K562 (cell line): ENCODE measurements at regions not wholly inside any gene's neighbourhood (a gene's known extent, or its start where the extent isn't known, plus 50 kb on each side); places are given as distances from the start of the nearest gene placed in this dataset.

ENCODE experiments used
- ATAC-seq: fragments of 200-7000 bp; cut with Tn5 transposase; 3 replicates; pipeline ENCODE4 v1.9.1; 2020; ENCODE audit warnings: moderate library complexity
- BruUV-seq: library from RNA; stranded (reverse); fragments of 400-500 nt; replicated peaks from 2 replicates; lab custom pipeline; 2021; lab: Mats Ljungman, UMichigan
- CTCF ChIA-PET: fragments of 300-600 bp; formaldehyde crosslinking; extraction: SDS; loops from one replicate; lab custom pipeline; 2021; ENCODE audit warnings: low intra/inter-chr PET ratio; lab: Yijun Ruan, JAX
- POLR2A ChIA-PET: fragments of 300-600, 350-650 bp; sonication (Branson Sonifier 250); formaldehyde crosslinking; extraction: SDS; loops from one replicate; lab custom pipeline; 2021; ENCODE audit warnings: antibody characterized with exemption, inconsistent platforms; lab: Yijun Ruan, JAX
- DNase-seq, 4 experiments: peaks; one replicate each; pipeline versions ENCODE4 v3.0.0 to v3.0.0-alpha.2; 2011 to 2018; ENCODE audit warnings: low spot score in 3 of 4, mixed read lengths in 3 of 4; ENCODE audit errors: extremely low read depth in 1 of 4
- FAIRE-seq: peaks from 2 replicates; lab custom pipeline; 2011; peaks lifted over from hg19 to GRCh38; lab: Jason Lieb, UNC
- H2AFZ ChIP-seq: 2 replicates; pipeline ENCODE4 v1.6.0; 2011; ENCODE audit warnings: low read depth, low read length, control low read depth, inconsistent platforms
- H3K27ac ChIP-seq: fragments of 200-600 bp; 3 replicates; pipeline ENCODE4 v1.8.0; 2011; ENCODE audit warnings: low read depth, mild to moderate bottlenecking, control low read depth, inconsistent platforms, low read length, moderate library complexity, mixed read lengths; ENCODE audit errors: extremely low read depth
- H3K27me3 ChIP-seq, 2 experiments: fragments of 300-600 bp in 1 of 2; 2 replicates in 1 of 2; 3 replicates in 1 of 2; pipeline versions ENCODE4 v1.6.0 to v1.8.0; 2011; ENCODE audit warnings: inconsistent platforms in 2 of 2, low read length in 2 of 2, mild to moderate bottlenecking in 1 of 2, mixed read lengths in 1 of 2, moderate library complexity in 1 of 2; ENCODE audit not compliant: control insufficient read depth in 2 of 2, insufficient read depth in 2 of 2
- H3K36me3 ChIP-seq: fragments of 300-600 bp; 3 replicates; pipeline ENCODE4 v1.8.0; 2011; ENCODE audit warnings: mild to moderate bottlenecking, low read length, inconsistent platforms; ENCODE audit not compliant: control insufficient read depth, insufficient read depth
- H3K4me1 ChIP-seq, 2 experiments: fragments of 200-600 bp in 1 of 2; replicated peaks in 1 of 2; 2 replicates in 1 of 2; 3 replicates in 1 of 2; pipeline versions ENCODE4 v1.5.1 to v1.8.0; 2011; ENCODE audit warnings: inconsistent platforms in 2 of 2, low read length in 2 of 2, mild to moderate bottlenecking in 1 of 2, mixed read lengths in 1 of 2, moderate library complexity in 1 of 2; ENCODE audit not compliant: control insufficient read depth in 2 of 2, insufficient read depth in 2 of 2
- H3K4me2 ChIP-seq: 2 replicates; pipeline ENCODE4 v1.6.1; 2011; ENCODE audit warnings: low read length, control low read depth, inconsistent platforms, mixed read lengths; ENCODE audit not compliant: insufficient read depth
- H3K4me3 ChIP-seq: fragments of 200-600 bp; sonication (generic), shearing (Covaris generic); 2 replicates; pipeline ENCODE4 v1.5.1; 2016; ENCODE audit warnings: control low read depth, inconsistent platforms
- H3K79me2 ChIP-seq: fragments of 200-600 bp; 3 replicates; pipeline ENCODE4 v1.8.0; 2011; ENCODE audit warnings: low read length, inconsistent platforms; ENCODE audit not compliant: control insufficient read depth, insufficient read depth
- H3K9ac ChIP-seq, 2 experiments: 2 replicates each; pipeline versions ENCODE4 v1.6.0 to v1.6.1; 2011; ENCODE audit warnings: low read depth in 2 of 2, low read length in 2 of 2, control low read depth in 1 of 2, inconsistent platforms in 1 of 2, mild to moderate bottlenecking in 1 of 2, mixed read lengths in 1 of 2; ENCODE audit not compliant: insufficient read depth in 1 of 2
- H3K9me1 ChIP-seq: one replicate; pipeline ENCODE4 v1.6.0; 2011; ENCODE audit warnings: inconsistent platforms, mild to moderate bottlenecking, low read length, moderate library complexity; ENCODE audit not compliant: control insufficient read depth, insufficient read depth
- H3K9me3 ChIP-seq: replicated peaks from 2 replicates; pipeline ENCODE4 v1.5.1; 2011; ENCODE audit warnings: low read depth, low read length, inconsistent platforms; ENCODE audit not compliant: control insufficient read depth, insufficient read depth
- H4K20me1 ChIP-seq: replicated peaks from 2 replicates; pipeline ENCODE4 v1.6.1; 2011; ENCODE audit warnings: low read length, inconsistent platforms, mixed read lengths; ENCODE audit not compliant: control insufficient read depth, insufficient read depth
- KDM4B ChIP-seq, 2 experiments: fragments of 450-650 bp in 1 of 2; sonication (generic) in 1 of 2; IDR thresholded peaks; 2 replicates each; pipeline ENCODE4 v1.6.1; 2016 to 2017; ENCODE audit warnings: borderline replicate concordance in 2 of 2, antibody characterized with exemption in 1 of 2, low read depth in 1 of 2, mild to moderate bottlenecking in 1 of 2
- NCOA2 ChIP-seq, 2 experiments: fragments of 450-650 bp; IDR thresholded peaks; 2 replicates each; pipeline ENCODE4 v1.6.1; 2018; ENCODE audit warnings: mild to moderate bottlenecking in 2 of 2, moderate library complexity in 1 of 2; ENCODE audit not compliant: partially characterized antibody in 2 of 2
- ZNF174 ChIP-seq: fragments of 250-450 bp; sonication (Bioruptor Pico); IDR thresholded peaks from 2 replicates; pipeline ENCODE4 v1.4.0; 2020; ENCODE audit warnings: mild to moderate bottlenecking
- WGBS: fragments of 100-300 bp; shearing (Covaris generic); methylation state at CpG from one replicate; pipeline ENCODE4 v1.1.6; 2016; ENCODE audit warnings: low coverage, mixed read lengths; ENCODE audit not compliant: insufficient coverage; ENCODE audit errors: missing lambda C conversion rate; 5-methylcytosine and 5-hydroxymethylcytosine counted together
- in situ Hi-C: fragments of 300-500 bp; cut with MboI; formaldehyde crosslinking; loops from 4 replicates; pipeline ENCODE4 v1.15.0; 2018; ENCODE audit warnings: inconsistent platforms, mixed read lengths
- intact Hi-C: fragments of 100-400 bp; cut with micrococcal nuclease; formaldehyde crosslinking; loops from 2 replicates; pipeline ENCODE4 v1.14.2; 2022
- TF ChIP-seq, protein P1 (sequence below): fragments of 250-450 bp; sonication (Bioruptor Pico); IDR thresholded peaks from 2 replicates; pipeline ENCODE4 v1.5.0; 2021

DNA sequence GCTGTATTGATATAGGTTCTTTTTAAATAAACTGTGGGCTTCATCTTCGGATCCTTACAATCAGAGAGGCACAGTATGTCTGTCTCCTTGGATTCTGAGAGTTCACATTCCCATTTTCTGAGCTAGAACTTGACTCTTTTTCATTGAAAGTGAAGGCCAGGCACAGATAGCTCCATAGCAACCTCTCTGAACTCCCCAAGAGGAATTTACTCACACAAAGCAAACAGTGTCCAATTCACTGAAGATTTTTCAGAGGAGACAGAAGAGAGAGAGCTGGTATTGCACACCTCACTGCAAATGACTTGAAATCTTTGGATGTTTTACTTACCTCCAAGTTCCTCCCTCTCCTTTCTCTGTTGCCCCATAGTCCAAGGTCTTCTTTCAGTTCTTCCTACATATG, 130.9 kb upstream of the CASK start:
- Histone ChIP-seq H3K27ac (no peak overlapping the region), H3K79me2 (no peaks in the 10 kb centered on the region), H3K27me3 (no peaks in the 10 kb centered on the region), H3K4me3 (no peak overlapping the region), H3K36me3 (no peaks in the 10 kb centered on the region), H3K9me3 (no peaks in the 10 kb centered on the region), H3K4me1 (no peaks in the 10 kb centered on the region), H4K20me1 (no peaks in the 10 kb centered on the region), H2AFZ (no peak overlapping the region), H3K9ac (no peak overlapping the region), H3K9me1 (no peaks in the 10 kb centered on the region), H3K4me2 (no peak overlapping the region)
- in situ Hi-C loops, result no loop called here
- ChIA-PET POLR2A (no interaction called here), CTCF (no interaction called here)
- DNase-seq (no peak), FAIRE-seq (no peak), ATAC-seq (no peak)
- no TSS peak for BruUV-seq
- WGBS, result 0% methylated on average over 1 of the region's 1 CpG
- intact Hi-C loops, result no loop called here
- no peak for TF ChIP-seq KDM4B (IDR thresholded peaks at IDR 0.05; ENCODE audit: borderline replicate concordance in 2 of 2, low read depth in 1 of 2)
- TF ChIP-seq NCOA2 (IDR thresholded peaks at IDR 0.05; ENCODE audit: partially characterized antibody in 2 of 2), result no peak
- TF ChIP-seq ZNF174, result no peak

DNA sequence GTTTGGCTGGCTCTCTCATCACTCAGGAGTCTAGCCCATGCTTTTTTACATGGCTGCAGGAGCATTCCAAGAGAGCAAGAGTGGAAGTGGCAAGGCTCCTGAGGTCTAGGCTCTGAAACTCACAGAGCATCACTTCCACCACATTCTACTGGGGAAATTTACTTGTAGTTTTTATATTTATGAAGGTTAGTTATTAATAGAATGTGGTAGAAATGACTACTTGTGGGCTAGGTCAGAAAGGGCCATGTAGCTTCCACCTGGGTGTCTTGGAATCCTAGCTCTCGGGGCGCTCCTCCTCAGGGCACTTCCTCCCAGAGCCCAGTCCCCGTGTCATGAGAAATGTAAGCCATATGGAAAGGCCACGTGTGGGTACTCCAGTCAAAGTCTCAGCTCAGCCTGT, 127.0 kb upstream of the CASK start:
- Histone ChIP-seq H3K9me3 (no peaks in the 10 kb centered on the region), H3K4me3 (no peak overlapping the region), H3K4me1 (no peaks in the 10 kb centered on the region), H2AFZ (no peak overlapping the region), H4K20me1 (no peaks in the 10 kb centered on the region), H3K79me2 (no peaks in the 10 kb centered on the region), H3K9me1 (no peaks in the 10 kb centered on the region), H3K27me3 (no peaks in the 10 kb centered on the region), H3K9ac (no peak overlapping the region), H3K4me2 (no peak overlapping the region), H3K27ac (no peak overlapping the region), H3K36me3 (no peaks in the 10 kb centered on the region)
- ATAC-seq, result no peak
- intact Hi-C loops, result no loop called here
- ChIA-PET CTCF (no interaction called here), POLR2A (no interaction called here)
- 0% methylated on average over 4 of the region's 4 CpGs for WGBS
- BruUV-seq, result no TSS peak
- TF ChIP-seq, protein P1, sequence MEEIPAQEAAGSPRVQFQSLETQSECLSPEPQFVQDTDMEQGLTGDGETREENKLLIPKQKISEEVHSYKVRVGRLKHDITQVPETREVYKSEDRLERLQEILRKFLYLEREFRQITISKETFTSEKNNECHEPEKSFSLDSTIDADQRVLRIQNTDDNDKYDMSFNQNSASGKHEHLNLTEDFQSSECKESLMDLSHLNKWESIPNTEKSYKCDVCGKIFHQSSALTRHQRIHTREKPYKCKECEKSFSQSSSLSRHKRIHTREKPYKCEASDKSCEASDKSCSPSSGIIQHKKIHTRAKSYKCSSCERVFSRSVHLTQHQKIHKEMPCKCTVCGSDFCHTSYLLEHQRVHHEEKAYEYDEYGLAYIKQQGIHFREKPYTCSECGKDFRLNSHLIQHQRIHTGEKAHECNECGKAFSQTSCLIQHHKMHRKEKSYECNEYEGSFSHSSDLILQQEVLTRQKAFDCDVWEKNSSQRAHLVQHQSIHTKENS (CRISPR knock-in tag), result no peak
- DNase-seq, result no peak
- FAIRE-seq, result no peak
- in situ Hi-C loops, result no loop called here
